ENCODE measurements at regions not wholly inside any gene's neighbourhood (a gene's known extent, or its start where the extent isn't known, plus 50 kb on each side); places are given as distances from the start of the nearest gene placed in this dataset.

- no peak for DNase-seq
Measured at GRCh38 chr9:135198144-135198543, 110.7 kb downstream of the OLFM1 start.

GRCh38 chr9:135198586-135199285 is 111.3 kb downstream of the OLFM1 start:
- DNase-seq = no peak

- no peak for DNase-seq
Measured at GRCh38 chr9:135199489-135199888, 112.0 kb downstream of the OLFM1 start.

- no peak for DNase-seq
Measured at GRCh38 chr9:135201711-135202110, 114.2 kb downstream of the OLFM1 start.

- no peak for DNase-seq
Measured at GRCh38 chr9:135204177-135204576, 116.7 kb downstream of the OLFM1 start.

- no peak for DNase-seq
Measured at GRCh38 chr9:135209136-135209535, 121.7 kb downstream of the OLFM1 start.

- DNase-seq = no peak
Measured at GRCh38 chr9:135209852-135210251, 122.4 kb downstream of the OLFM1 start.

GRCh38 chr9:135210676-135211523 is 123.4 kb downstream of the OLFM1 start:
- DNase-seq = no peak

GRCh38 chr9:135211524-135211890 is 124.0 kb downstream of the OLFM1 start:
- DNase-seq = no peak

GRCh38 chr9:135212961-135213360 is 125.5 kb downstream of the OLFM1 start:
- no peak for DNase-seq

- DNase-seq = no peak
Measured at GRCh38 chr9:135213566-135213965, 126.1 kb downstream of the OLFM1 start.

GRCh38 chr9:135214054-135214640 is 126.7 kb downstream of the OLFM1 start:
- no peak for DNase-seq

- no peak for DNase-seq
Measured at GRCh38 chr9:135214706-135215105, 127.2 kb downstream of the OLFM1 start.

GRCh38 chr9:135215571-135216161 is 128.2 kb downstream of the OLFM1 start:
- DNase-seq = no peak

- DNase-seq = no peak
Measured at GRCh38 chr9:135216236-135216635, 128.8 kb downstream of the OLFM1 start.

GRCh38 chr9:135216791-135217441 is 129.4 kb downstream of the OLFM1 start:
- DNase-seq = no peak

- no peak for DNase-seq
Measured at GRCh38 chr9:135217836-135218235, 130.4 kb downstream of the OLFM1 start.

- DNase-seq = no peak
Measured at GRCh38 chr9:135218331-135219225, 131.1 kb downstream of the OLFM1 start.

- DNase-seq = no peak
Measured at GRCh38 chr9:135219676-135220600, 132.5 kb downstream of the OLFM1 start.

Data from NCI-H1930 (cell line).